CD4-positive, alpha-beta T cell treated with Interleukin-17A for 4 hours (primary cell): ENCODE measurements at regions not wholly inside any gene's neighbourhood (a gene's known extent, or its start where the extent isn't known, plus 50 kb on each side); places are given as distances from the start of the nearest gene placed in this dataset.

Experiments
- DNase-seq: peaks from one replicate; pipeline ENCODE4 v3.0.0-alpha.2; 2020; ENCODE audit warnings: mixed read lengths

DNA sequence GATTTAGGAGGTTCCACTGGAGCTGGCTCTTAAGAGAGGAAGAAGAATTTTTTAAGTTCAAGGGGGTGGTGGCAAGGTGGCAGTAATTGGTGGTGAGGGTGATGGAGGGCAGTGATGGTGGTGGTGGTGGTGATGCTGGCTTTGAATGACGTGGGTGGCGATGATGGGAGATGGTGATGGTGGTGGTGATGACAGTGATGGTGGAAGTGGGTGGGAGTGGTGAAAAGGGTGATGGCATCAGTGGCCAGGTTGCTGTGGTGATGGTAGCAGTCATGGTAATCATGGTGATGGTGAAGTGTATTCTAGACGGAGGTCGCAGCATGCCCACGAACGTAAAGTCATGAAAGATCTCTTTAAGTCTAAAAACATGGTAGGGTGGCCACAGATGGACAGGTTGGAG lies 197.3 kb downstream of the PTEN start:
- DNase-seq: no peak

DNA sequence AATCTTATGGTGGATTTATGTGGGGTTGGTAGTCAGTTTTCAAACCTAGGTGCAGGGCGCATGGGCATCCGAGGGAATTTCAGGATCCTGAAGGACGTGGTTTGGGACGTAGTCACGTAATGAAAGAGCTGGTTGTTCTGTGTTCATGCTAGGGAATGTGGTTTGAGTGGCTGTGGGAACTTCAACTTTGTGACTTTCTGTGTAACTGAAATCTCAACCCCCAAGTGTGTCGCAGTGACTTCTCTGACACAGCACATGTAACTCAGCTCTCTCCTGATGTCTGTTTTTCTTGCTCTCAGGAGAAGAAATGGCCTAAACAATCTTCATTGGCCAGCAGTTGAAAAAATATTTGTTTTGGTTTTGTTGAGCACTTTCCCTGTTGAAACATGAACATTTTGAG lies 199.0 kb downstream of the PTEN start:
- DNase-seq: no peak

DNA sequence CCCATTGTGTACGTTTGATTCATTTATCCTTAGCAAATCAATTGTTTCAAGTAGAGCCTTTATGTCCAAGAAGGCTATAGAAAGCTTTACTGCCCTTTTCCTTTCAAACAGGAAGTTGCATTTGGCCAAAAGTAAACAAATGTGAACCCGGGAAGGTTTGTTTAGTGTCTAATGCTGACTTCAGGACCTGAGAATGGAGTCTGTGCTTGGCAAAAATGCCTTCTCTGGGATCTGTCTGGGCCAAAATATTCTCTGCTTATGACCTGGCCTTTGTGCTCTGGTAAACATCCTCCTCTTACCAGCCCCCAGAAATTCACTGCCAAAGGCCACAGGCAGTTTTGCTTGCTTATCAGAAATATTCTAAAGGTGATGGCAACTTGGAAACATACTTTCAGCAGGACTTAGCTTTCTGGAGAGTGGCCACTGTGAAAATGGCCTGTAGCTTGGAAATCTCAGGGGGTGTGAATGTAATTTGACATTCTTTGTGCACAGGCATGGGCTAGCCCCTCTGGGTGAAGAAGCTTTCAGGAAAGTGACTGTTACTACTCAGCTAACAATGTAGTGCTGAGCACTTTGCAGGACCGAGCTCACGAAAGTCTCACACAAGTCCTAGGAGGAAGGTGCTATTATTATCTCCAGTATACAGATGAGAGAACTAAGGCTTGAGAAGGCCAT lies 199.5 kb downstream of the PTEN start:
- no peak for DNase-seq

DNA sequence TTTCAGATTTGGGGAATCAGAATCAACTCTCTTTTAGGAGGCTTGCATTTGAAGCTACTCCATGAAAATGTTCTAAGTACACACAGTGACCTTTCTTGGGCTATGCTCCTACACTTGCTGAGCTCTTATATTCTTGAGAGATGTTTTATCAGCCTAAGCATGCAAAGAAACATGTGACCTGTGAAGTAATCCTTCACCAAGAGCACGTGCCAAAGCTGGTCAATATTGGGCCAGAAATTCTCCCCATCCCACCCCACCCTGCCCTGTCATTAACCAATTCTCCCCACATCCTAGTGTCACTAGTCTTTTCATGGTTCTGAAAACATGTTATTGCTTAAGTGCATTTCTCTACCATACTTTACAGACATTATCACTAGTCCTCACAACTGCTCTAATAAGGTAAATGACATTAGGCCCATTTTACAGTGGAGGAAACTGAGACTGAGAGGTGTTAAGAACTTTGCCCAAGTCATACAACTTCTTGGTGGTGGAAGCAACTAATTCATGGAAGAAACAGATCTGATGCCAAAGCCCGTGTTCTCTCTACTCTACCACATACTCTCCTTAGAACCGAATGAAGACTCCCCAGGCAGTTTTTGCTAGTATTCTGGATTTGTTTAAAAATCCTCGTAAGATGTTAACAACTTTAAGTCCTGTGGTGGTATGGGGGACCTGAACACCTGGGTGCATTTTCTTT lies 200.6 kb downstream of the PTEN start:
- DNase-seq: no peak

DNA sequence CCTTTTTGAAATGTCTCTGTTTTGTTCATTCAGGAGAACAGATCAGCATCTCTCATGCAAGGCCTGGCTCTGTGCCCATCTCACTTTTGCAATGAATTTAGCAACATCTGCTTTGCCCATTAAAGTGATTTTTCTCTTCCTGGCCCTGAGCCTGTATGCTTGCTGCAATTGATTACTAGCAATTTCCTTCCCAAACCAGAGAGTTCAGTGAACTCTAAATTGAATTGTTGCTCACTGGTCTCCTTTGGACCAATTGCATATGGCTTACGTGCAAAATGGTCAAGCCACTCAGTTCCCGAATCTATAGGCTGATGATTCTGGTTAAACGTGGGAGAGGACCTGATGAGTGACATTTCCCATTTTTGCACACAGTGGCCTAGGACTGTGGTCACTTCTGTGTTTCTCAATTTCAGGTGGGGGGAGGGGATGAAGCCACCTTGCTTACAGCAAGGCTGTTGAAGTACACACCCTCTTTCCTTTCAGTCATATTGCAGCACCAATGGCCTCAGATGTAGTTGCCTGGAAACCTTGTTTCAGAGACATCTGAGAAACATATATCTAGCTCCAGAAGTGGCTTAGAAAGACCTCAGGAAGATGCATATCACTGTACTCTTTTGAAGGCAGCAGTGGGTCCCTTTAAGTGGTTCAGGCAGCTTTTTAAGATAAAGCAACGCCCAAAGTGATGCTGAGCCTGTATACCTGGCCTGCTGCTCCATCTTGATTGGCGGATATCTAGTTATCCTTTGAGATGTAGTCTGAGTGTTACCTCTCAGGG lies 201.4 kb downstream of the PTEN start:
- peak; percentile 39 for DNase-seq

DNA sequence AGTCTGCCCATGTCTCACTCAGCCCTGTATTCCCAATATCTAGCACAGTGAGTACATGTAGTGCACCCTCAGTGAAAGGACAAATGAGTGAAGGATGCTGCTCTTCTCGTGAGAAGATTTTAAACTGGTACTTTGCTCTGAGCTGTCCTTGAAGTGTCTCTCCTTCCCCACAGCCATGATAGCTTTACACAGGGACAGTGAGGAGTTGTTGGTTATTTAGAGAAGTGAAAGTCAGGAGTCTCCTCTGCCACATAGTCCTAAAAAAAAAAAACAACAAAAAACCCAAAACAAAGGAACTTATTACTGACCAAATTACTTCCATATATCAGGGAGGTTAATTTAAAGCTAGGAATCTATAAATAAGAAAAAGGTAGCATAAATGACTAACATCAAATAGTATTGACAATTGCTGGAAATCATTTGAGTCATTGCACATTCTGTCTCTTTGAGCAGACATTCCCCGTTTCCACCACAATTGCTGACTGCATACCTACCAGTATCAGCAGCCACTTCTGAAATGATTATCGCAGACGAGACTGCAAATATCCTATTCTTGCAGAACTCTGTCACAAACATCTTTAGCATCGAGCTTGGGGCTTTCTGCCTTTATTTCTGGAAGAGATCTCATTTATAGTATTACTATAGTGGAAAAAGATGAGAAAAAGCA lies 202.1 kb downstream of the PTEN start:
- DNase-seq: no peak

DNA sequence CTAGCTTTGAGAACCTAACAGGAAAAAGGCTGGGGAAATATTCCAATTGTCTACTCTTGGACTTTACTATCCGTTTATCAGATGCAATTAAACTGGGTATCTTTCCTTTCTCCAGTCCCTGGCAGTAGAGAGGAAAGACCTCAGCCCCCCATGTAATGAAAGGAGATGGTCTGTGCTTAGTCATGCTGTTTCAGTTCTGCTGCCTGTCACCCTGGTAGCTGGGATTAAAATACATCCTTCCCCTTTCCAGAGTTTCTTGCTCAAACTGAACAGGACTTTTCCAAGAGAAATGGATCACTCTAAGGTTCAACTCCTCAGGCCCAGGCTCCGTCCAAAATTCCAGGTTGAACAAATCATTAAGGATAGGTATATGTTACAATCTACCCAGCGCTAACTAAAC lies 202.9 kb downstream of the PTEN start:
- no peak for DNase-seq

DNA sequence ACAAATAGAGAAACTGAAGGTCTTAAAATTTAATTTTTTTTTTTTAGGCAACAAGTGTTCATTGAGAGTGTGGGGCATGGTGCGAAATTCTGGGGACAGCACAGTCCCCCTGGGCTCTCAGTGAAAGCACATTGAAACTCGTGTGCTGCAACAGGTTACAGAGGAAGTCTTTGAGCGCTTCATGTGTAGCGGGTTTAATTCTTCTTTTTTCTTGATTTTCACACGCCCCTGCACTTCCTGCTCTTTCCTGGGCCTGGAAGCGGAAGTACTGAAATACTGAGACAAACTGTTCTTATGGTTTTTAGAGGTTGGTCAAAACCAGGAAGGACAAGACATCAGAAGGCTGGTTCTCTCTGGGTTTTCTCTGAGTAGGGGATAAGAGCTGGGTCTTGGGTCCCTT lies 203.5 kb downstream of the PTEN start:
- DNase-seq: peak; percentile 48

DNA sequence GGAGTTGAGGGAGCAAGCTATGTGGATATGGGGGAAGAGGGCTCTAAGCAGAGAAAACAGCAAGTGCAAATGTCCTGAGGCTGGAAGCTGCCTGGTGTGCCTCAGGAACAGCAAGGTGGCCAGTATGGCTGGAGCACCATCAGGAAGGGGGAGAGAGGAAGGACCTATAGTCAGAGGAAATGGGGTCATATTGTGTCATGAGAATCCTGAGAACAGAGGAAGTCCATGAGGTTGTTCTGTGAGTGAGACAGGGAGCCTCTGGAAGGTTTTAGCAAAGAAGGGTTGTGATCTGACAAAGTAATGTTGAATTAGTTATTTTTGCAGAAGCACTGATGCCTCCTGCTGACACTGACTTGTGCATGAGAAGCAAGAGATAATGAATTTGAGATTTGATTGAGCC lies 204.3 kb downstream of the PTEN start:
- DNase-seq: no peak

DNA sequence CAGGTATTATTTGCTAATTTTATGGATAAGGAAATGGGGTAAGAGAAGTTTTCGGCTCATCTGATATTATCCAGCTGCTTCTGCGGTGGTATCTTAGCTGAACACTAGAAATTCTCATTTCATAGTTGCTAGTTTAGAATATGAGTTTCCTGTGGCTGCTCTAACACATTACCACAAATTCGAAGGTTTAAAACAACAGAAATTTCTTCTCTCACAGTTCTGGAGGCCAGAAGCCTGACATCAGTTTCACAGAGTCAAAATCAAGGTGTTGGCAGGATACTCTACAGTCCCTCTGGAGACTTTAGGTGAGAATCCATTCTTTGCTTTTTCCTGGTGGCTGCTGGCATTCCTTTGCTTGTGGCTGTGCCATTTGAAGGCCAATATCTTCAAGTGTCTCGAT lies 205.9 kb downstream of the PTEN start:
- DNase-seq: no peak

DNA sequence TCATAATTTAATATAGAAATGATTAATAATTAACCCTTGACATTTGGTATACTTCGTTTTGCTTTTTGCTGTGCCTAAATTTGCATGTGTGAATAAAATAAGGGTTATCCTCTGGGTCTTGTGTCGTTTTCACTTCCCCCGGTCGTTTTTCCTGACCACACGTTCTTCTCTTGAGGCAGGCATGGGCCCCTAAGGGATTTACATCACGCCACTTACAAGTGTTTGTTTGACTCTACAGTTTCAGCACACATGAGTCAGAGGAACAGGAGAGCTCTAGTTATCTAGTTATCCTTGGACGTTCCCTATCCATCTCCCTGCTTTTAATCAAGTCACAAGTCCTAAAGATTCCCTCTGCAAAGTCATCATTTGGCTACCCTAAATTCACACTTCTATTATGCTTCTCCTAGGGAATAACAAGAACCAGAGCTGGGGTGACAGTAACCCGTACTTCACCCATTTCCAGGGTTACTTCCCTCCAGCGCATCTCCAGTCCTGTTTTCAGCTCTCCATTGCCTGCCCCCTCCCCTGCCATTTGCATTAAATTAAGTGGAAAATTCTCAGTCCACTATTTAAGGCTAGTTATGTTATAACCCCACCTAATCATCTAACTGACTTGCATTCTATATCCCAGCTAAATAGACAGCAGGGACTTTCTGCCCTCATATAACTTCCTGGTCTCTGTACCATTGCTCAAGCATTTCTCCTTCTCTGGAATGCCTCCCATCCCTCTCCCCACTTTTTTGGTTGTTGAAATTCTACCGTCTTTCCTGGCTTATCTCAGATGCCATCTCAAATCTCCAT lies 206.9 kb downstream of the PTEN start:
- DNase-seq: no peak

DNA sequence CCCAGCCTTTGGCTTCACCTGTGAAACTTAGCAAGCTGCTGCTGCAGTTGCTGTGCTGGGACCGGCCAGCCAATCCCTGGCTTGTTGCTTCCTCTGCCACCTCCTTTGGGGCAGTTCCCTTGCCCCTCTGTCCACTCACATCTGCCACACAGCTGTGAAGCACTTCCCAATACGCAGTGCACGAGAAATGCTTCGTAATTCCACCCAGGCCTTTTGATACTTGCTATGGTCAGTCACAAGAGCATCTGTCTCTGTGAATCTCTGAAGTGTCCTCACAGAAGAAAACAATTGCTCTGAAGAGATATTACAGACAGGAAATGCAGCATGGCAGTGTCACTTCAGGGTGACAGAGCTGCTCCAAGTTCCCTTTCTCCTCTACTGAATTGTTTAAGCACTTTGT lies 208.5 kb downstream of the PTEN start:
- no peak for DNase-seq

DNA sequence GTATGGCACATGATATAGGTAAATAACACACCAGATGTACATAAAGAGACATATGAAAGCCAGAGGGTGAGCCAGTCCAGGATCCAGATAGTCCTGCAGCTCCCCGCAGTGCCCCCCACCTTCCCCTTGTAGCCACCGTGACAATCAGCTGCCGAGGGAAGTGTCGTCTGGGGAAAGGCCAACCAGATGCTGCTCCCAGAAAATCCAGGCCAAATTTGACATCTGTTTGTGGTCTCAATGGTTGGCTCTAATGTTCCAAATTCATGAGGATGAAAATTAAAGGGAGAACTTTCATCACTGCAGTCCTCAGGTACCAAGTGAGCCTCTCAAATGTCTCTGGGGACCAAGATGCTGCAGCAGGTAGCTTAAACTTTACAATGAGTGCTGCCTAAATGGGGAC lies 210.3 kb downstream of the PTEN start:
- no peak for DNase-seq

DNA sequence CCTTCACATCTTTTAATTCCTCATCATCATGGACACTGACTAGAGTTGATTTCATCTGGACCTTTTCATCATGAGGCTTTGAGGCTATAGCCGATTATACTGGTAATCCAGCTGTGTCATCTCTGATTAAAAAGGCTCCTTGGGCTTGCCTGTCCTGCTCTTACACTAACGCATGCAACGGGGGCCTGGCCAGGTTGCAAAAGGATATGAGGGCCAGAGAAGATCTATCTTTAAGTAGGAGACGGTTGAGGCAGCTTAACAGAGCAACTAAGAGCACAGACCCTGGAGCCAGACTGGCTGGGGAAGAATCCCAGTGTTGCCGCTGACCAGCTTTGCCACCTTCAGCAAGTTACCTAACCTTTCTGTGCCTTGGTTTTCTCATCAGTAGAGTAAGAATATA lies 211.5 kb downstream of the PTEN start:
- DNase-seq: no peak

DNA sequence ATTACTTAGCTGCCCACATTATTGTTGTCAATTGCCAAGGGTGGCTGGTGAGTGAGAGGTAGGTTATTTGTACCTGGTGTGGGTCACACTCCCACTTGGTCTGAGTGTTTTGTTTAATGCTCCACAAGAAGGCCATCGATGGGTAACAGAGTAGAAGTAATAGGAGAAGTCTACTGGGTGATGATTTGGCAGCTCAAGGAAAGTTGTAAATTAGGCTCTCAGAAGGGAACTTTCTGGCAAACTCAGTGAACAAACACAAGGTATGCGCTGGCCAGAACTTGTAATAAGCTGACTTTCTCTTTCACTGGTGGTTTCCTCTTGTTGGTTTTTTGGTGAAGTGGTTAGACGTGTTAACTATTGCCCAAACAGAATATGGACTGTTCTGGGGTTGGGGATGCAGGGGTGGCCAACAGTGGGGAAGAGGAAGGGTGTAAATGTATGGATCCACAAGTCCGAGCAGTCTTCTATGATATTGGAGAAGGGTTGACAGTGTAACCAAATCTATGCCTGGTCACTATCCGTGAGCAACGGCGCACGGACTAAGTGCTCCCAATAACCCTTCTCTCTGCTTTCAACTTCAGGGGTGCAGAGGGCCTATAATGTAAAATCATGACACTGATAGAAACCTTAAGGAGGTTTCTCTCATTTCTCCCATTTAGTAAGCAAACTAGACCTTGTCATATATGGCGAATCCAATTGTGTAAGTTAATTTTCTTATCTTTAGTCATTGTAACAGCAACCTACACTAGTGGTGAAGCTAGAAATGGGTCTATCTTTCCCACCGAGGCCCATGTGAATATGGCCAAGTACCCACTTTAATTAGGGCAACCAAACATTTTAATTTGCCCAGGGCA lies 212.8 kb downstream of the PTEN start:
- DNase-seq: no peak

DNA sequence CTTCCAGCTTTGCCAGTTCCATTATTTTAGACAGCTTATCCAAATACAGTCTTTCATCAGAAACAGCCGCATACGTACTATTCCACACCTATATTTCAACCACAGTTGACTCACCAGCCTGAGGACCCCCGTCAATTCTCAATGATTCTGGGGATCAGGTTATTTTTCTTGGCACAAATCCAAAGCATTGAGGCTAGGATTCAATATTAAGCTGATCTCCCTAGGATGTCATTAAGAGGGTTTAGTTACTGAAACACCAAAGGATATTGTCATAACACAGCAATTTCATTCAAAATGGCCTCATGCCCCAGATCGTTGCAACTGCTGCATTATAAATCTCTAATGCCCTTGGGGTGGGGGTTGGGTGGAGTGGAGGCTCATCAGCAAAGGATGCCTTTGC lies 214.6 kb downstream of the PTEN start:
- DNase-seq: no peak

DNA sequence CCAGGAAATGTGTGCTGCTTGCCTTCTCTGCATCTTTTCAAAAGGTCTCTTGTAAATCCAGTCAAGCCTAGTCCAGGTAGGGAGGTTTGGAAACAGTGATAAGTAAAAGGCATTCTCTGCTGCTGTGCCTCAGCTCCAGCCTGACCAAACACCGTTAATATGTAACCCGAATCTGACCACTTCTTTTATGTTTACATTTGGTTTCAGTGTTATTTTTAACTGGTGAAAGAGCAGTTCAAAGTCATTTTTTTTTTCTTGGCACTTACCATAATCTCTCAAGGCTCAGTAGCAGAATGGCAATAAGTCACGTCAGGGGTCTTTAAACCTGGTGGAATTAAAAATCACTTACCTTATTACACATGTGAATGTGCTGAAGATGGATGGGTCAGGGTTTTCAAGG lies 216.8 kb downstream of the PTEN start:
- DNase-seq: no peak

DNA sequence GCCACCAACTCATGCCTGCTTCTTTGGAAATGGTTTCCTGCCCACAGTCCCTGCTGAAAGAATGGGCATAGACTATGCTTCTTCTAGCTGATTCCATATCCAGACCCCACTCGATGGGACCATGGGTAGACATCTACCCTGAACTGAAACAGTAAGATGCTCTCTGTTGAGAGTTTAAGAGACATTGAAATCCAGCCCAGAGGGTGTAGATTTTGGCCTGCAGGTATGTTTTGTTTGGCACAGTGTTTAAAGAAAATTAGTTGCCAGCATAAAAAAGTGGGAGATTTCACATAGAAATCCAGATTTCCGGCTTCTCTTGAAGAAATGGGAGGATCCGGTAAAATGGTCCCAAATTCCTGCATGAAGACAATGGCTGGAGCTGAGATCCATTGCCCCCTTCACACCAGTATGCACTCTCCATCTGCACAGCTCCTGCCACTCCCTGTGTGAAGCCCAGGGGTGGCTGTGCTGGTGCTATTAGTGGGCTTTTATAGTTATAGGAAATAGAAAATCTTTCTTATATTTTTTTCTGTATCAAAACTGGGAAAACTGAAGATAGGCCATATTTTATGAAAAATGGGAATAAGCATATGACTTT lies 218.1 kb downstream of the PTEN start:
- no peak for DNase-seq

DNA sequence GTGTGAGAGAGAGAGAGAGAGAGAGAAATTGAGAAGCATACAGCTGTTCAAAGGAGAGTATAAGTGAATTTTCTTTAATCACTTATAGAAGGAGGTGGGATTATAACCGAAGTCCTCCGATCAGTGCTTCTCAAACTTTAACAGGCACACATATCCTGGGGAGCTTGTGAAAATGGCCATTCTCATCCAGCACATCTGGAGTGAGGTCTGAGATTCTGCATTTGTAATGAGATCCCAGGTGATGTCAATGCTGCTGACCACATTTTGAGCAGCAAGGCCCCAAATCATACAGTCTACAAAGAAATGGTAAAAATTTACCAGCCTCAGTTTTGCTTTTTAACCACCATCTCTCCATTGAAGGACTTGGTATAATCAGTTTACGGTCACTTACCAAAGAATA lies 219.0 kb downstream of the PTEN start:
- DNase-seq: no peak

DNA sequence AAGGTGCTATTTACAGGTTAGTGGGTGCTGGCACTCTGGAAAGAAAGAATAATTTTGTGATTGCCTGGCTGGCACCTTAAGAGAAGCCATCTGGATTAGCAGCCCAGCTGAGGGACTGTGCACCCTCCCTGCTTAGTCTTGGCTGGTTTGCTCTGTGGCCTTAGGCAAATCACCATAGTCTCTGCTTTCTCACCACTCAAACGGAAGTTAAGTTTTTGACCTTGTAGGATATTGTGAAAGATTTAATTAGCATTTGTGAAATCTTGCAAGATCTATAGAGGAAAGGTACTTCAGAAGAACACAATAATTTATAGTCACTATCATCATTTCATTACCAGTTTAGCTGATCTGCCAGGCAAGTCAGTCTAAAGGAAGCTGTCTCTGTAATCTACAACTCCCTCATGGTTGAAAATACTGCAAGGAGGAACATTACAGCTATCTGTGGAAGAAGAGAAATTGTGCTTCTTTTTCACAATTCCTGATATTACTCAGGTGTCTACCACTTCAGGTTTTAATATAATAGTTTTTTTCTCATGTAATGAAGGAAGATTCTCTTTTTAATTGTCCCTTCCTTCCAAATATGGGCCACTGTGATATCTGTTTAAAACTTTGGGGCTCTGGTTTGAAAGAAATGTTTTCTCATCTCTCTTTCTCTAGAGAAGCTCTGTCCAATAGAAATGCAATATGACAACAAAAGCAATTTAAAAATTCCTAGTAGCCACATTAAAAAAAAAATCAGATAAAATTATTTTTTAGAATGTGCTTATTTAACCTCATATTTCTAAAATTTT lies 219.6 kb downstream of the PTEN start:
- DNase-seq: no peak

DNA sequence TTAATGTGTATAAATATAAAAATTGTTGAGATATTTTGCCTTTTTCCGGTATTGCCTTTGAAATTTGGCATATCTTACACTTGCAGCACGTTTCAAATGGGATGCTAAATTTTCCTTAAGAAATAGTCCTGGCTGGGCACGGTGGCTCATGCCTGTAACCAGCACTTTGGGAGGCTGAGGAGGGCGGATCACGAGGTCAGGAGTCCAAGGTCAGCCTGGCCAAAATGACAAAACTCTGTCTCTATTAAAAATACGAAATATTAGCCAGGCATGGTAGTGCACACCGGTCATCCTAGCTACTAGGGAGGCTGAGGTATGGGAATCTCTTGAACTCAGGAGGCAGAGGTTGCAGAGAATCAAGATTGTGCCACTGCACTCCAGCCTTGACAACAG lies 220.2 kb downstream of the PTEN start:
- no peak for DNase-seq
